ENCODE measurements at regions not wholly inside any gene's neighbourhood (a gene's known extent, or its start where the extent isn't known, plus 50 kb on each side); places are given as distances from the start of the nearest gene placed in this dataset.
A peak's percentile ranks its signal among the peaks of the same experiment; 100 is the strongest.
"Not testable (repeated sequence)": the region's sequence is repeated elsewhere in the genome, so short reads cannot be mapped to it uniquely, and the experiment has no call there.

DNA sequence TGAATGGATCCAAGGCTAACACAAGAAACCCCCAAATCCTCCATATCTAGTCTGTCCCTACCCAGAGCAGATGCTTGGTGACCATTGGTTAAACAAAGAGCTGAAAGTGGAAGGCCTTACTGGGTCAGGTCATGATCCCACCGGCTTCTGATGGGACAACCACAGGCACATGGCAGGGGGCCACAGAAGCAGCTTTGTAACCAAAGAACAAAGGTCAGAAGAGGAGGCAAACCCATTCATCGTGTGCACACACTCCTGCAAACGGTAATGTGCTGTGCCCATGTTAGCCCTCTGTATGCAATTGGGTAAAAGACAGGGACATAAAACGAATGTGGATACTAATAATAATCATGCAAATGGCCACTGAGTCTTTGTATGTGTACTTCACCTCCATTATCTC, 133.3 kb upstream of the SLC6A11 start:
- no peak for ATAC-seq
- peaks cover 2% of the 10 kb centered on the region for H3K27me3 Mint-ChIP-seq
- H3K4me3 Mint-ChIP-seq = no peak overlapping the region
- DNase-seq = no peak
- H3K9me3 Mint-ChIP-seq = no peaks in the 10 kb centered on the region
- no peaks in the 10 kb centered on the region for H3K36me3 Mint-ChIP-seq (ENCODE audit: low read depth)
- H3K4me1 Mint-ChIP-seq = no peaks in the 10 kb centered on the region
- no peak overlapping the region for H3K27ac Mint-ChIP-seq

GRCh38 chr3:10683106-10683505, 132.9 kb upstream of the SLC6A11 start:
- no peak for ATAC-seq
- H3K4me1 Mint-ChIP-seq = no peaks in the 10 kb centered on the region
- H3K36me3 Mint-ChIP-seq (ENCODE audit: low read depth) = no peaks in the 10 kb centered on the region
- no peak overlapping the region for H3K27ac Mint-ChIP-seq
- no peak for DNase-seq
- no peak overlapping the region for H3K4me3 Mint-ChIP-seq
- no peaks in the 10 kb centered on the region for H3K9me3 Mint-ChIP-seq
- peaks cover 2% of the 10 kb centered on the region for H3K27me3 Mint-ChIP-seq

DNA sequence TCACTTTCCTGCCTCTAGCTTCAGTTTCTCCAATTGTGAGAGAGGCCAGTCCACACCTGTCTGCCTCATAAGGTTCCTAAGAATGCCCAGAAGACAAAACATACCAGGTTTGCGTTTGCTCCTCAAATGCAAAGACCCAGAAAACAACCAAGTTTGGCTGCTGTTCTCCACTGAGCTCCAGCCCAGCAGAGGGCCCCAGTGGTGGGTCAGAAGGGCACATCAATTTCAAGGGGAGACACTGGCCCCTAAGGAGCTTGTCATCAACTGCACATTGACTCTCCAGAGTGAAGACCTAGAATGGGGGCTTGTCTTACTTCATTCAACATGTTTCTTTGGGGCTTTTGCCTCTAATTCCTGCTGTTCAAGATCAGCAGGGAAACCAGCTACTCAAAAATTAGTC, 127.9 kb upstream of the SLC6A11 start:
- Mint-ChIP-seq H3K4me3 (no peak overlapping the region), H3K9me3 (no peaks in the 10 kb centered on the region), H3K27ac (no peak overlapping the region), H3K4me1 (no peaks in the 10 kb centered on the region), H3K27me3 (peaks cover 2% of the 10 kb centered on the region), H3K36me3 (ENCODE audit: low read depth) (no peaks in the 10 kb centered on the region)
- no peak for ATAC-seq
- no peak for DNase-seq

DNA sequence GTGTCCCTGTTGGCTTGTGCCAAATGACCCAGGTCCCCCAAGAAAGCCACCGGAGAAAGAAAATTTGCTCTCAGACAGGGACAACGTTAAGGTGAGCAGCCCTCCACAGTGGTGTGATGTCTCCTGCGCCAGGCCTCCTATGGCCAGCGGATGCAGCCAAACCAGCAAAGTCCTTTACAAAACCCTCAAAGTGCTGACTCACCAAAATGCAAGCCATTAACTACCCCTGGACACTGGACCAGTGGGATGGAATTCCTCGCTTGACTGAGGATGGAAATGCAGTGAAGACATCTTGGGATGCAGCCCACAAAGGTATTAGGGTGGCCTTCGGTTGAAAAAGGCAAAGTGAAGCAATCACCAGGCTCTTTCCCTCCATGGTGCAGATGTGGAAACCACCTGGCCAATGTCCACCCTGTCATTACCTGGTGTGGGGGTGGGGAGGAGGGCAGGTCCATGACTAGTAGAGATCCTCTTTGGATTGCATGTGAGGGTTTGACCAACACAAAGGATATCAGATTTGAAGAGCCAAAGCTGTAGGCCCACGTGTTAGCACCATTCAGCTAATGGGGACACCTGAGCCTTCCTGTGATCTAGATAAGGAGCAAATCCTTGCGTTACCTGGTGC, 127.4 kb upstream of the SLC6A11 start:
- Mint-ChIP-seq H3K27me3 (peaks cover 2% of the 10 kb centered on the region), H3K4me1 (no peaks in the 10 kb centered on the region), H3K9me3 (no peaks in the 10 kb centered on the region), H3K36me3 (ENCODE audit: low read depth) (no peaks in the 10 kb centered on the region), H3K27ac (no peak overlapping the region), H3K4me3 (no peak overlapping the region)
- DNase-seq (no peak), ATAC-seq (no peak)

- no peak for ATAC-seq
- H3K9me3 Mint-ChIP-seq = no peaks in the 10 kb centered on the region
- H3K36me3 Mint-ChIP-seq (ENCODE audit: low read depth) = no peaks in the 10 kb centered on the region
- no peaks in the 10 kb centered on the region for H3K4me1 Mint-ChIP-seq
- peaks cover 7% of the 10 kb centered on the region for H3K27me3 Mint-ChIP-seq
- DNase-seq = no peak
- H3K27ac Mint-ChIP-seq = no peak overlapping the region
- H3K4me3 Mint-ChIP-seq = no peak overlapping the region
Measured at GRCh38 chr3:10692039-10692622, 123.9 kb upstream of the SLC6A11 start.

DNA sequence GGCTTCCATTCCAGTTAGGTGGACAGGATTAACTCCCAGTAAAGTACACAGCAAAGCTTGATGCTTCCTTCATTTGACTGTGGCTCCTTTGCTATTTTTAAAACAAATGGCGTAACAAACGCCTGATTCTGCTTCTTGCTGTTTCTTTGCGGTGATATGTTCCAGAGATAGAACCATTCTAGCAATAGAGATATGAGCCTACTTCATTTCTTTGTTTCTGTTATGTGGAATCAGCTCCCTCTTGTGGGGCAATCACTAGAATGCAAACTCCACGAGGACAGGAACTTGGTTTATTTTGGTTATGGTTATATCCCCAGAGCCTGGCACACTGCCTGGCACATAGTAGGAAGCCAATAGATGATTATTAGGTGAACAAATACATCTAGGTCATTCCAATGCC, 122.6 kb upstream of the SLC6A11 start:
- DNase-seq = no peak

DNA sequence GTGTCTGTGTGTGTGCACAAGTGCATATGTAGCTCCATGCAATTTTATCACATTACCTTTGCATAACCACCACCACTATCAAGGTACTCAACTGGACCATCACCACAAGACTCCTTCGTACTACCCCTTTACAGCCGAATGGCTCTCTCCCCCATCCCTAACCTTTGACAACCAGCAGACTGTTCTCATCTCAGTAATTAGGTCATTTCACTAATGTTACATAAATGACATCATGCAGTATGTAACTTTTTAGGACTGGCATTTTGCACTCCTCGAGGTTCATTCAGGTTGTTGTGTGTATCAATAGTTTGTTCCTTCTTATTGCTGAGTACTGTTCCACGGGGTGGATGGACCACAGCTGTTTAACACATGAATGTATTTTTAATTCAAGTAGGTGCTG, 121.8 kb upstream of the SLC6A11 start:
- ATAC-seq (no peak), DNase-seq (no peak)
- H3K27ac Mint-ChIP-seq = no peak overlapping the region
- no peak overlapping the region for H3K4me3 Mint-ChIP-seq
- no peaks in the 10 kb centered on the region for H3K9me3 Mint-ChIP-seq
- H3K36me3 Mint-ChIP-seq (ENCODE audit: low read depth) = no peaks in the 10 kb centered on the region
- H3K27me3 Mint-ChIP-seq = peaks cover 20% of the 10 kb centered on the region
- H3K4me1 Mint-ChIP-seq = no peaks in the 10 kb centered on the region

More for the DNA sequence above, 122.6 kb upstream of the SLC6A11 start:
- no peak overlapping the region for H3K4me3 Mint-ChIP-seq
- H3K4me1 Mint-ChIP-seq = no peaks in the 10 kb centered on the region
- no peaks in the 10 kb centered on the region for H3K9me3 Mint-ChIP-seq
- no peak for ATAC-seq
- no peaks in the 10 kb centered on the region for H3K36me3 Mint-ChIP-seq (ENCODE audit: low read depth)
- peaks cover 16% of the 10 kb centered on the region for H3K27me3 Mint-ChIP-seq
- H3K27ac Mint-ChIP-seq = no peak overlapping the region

DNA sequence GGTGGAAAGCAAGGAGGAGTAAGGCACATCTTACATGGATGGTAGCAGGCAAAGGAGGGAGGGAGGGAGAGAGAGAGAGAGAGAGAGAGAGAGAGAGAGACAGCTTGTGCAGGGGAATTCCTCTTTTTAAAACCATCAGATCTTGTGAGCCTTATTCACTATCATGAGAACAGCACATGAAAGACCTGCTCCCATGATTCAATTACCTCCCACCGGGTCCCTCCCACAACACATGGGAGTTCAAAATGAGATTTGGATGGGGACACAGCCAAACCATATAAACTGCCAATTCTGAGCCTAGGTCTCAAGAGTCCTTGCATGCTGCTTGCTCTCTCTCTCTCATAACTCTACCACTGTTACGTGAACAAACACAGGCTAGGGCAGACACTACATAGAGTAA, 120.8 kb upstream of the SLC6A11 start:
- H3K36me3 Mint-ChIP-seq (ENCODE audit: low read depth); H3K4me1 Mint-ChIP-seq; DNase-seq; H3K9me3 Mint-ChIP-seq; ATAC-seq; H3K27ac Mint-ChIP-seq; H3K4me3 Mint-ChIP-seq: not testable (repeated sequence)
- peaks cover 24% of the 10 kb centered on the region for H3K27me3 Mint-ChIP-seq

GRCh38 chr3:10695595-10696285, 120.3 kb upstream of the SLC6A11 start:
- H3K4me1 Mint-ChIP-seq = no peaks in the 10 kb centered on the region
- DNase-seq = no peak
- H3K9me3 Mint-ChIP-seq = no peaks in the 10 kb centered on the region
- no peak for ATAC-seq
- H3K27ac Mint-ChIP-seq = no peak overlapping the region
- H3K4me3 Mint-ChIP-seq = no peak overlapping the region
- no peaks in the 10 kb centered on the region for H3K36me3 Mint-ChIP-seq (ENCODE audit: low read depth)
- peaks cover 24% of the 10 kb centered on the region for H3K27me3 Mint-ChIP-seq

- peaks cover 41% of the 10 kb centered on the region for H3K27me3 Mint-ChIP-seq
- H3K9me3 Mint-ChIP-seq = no peaks in the 10 kb centered on the region
- DNase-seq = no peak
- no peak overlapping the region for H3K4me3 Mint-ChIP-seq
- H3K36me3 Mint-ChIP-seq (ENCODE audit: low read depth) = no peaks in the 10 kb centered on the region
- no peak for ATAC-seq
- H3K27ac Mint-ChIP-seq = no peak overlapping the region
- H3K4me1 Mint-ChIP-seq = no peaks in the 10 kb centered on the region
Measured at GRCh38 chr3:10697918-10698317, 118.1 kb upstream of the SLC6A11 start.

- no peak overlapping the region for H3K27ac Mint-ChIP-seq
- peaks cover 64% of the 10 kb centered on the region for H3K27me3 Mint-ChIP-seq
- peak; percentile 26 for ATAC-seq
- H3K4me1 Mint-ChIP-seq = no peaks in the 10 kb centered on the region
- H3K4me3 Mint-ChIP-seq = no peak overlapping the region
- no peak for DNase-seq
- no peaks in the 10 kb centered on the region for H3K9me3 Mint-ChIP-seq
- H3K36me3 Mint-ChIP-seq (ENCODE audit: low read depth) = no peaks in the 10 kb centered on the region
Measured at GRCh38 chr3:10700821-10701220, 115.2 kb upstream of the SLC6A11 start.

- H3K9me3 Mint-ChIP-seq = no peaks in the 10 kb centered on the region
Measured at GRCh38 chr3:10702961-10703740, 112.9 kb upstream of the SLC6A11 start.

DNA sequence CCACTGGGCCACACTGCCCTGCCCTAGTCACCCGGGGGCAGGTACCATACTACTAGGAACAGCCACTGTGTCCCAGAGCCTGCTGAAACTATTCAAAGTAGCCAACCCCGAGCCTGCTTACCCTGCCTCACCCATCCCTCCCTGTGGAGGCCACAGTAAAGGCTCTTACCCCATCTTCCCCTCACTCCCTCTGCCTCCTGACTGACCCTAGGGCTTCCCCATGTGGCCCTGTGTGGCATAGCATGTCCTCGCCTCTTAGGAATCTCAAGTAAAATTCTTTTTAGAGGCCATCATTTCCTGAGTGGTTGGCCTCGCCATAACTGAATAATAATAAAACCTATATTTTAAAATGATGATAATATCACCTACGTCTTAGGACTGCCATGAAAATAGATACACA, 112.2 kb upstream of the SLC6A11 start:
- peaks cover 4% of the 10 kb centered on the region for H3K4me1 Mint-ChIP-seq
- ATAC-seq (no peak), DNase-seq (no peak)
- H3K9me3 Mint-ChIP-seq = no peaks in the 10 kb centered on the region
- H3K27ac Mint-ChIP-seq = no peak overlapping the region
- H3K4me3 Mint-ChIP-seq = no peak overlapping the region
- peaks cover 66% of the 10 kb centered on the region for H3K27me3 Mint-ChIP-seq
- H3K36me3 Mint-ChIP-seq (ENCODE audit: low read depth) = no peaks in the 10 kb centered on the region

More at GRCh38 chr3:10702961-10703740, 112.9 kb upstream of the SLC6A11 start:
- peak; percentile 20 for DNase-seq
- no peak overlapping the region for H3K27ac Mint-ChIP-seq
- H3K27me3 Mint-ChIP-seq = peaks cover 64% of the 10 kb centered on the region
- peak; percentile 25 for ATAC-seq
- no peaks in the 10 kb centered on the region for H3K36me3 Mint-ChIP-seq (ENCODE audit: low read depth)
- no peak overlapping the region for H3K4me3 Mint-ChIP-seq
- peaks cover 4% of the 10 kb centered on the region for H3K4me1 Mint-ChIP-seq

GRCh38 chr3:10706156-10706739, 109.8 kb upstream of the SLC6A11 start:
- Mint-ChIP-seq H3K4me3 (no peak overlapping the region), H3K27ac (no peak overlapping the region), H3K9me3 (no peaks in the 10 kb centered on the region), H3K27me3 (peaks cover 75% of the 10 kb centered on the region), H3K36me3 (ENCODE audit: low read depth) (no peaks in the 10 kb centered on the region), H3K4me1 (peaks cover 4% of the 10 kb centered on the region)
- ATAC-seq = no peak
- DNase-seq = no peak
